Heart right ventricle (tissue), 16 donors: ENCODE measurements at regions not wholly inside any gene's neighbourhood (a gene's known extent, or its start where the extent isn't known, plus 50 kb on each side); places are given as distances from the start of the nearest gene placed in this dataset.

Source experiments
- ATAC-seq, 8 donors: fragments of 200-7000 bp; cut with Tn5 transposase; one replicate each; pipeline ENCODE4 v1.9.1; 2020; ENCODE audit warnings: mild to moderate bottlenecking in 8 of 8, moderate library complexity in 8 of 8, moderate number of reproducible peaks in 1 of 8
- DNase-seq, 2 donors: peaks; one replicate each; pipeline ENCODE4 v3.0.0-alpha.2; 2020
- H3K27ac ChIP-seq, 10 donors: fragments of 200-600 bp; sonication (generic) in 2 of 10; one replicate each; pipeline versions ENCODE4 v1.5.0 to v1.8.0; 2020 to 2022; ENCODE audit warnings: mild to moderate bottlenecking in 3 of 10
- H3K27me3 ChIP-seq, 7 donors: fragments of 200-600 bp; one replicate each; pipeline ENCODE4 v1.8.0; 2021 to 2022; ENCODE audit warnings: mild to moderate bottlenecking in 2 of 7
- H3K36me3 ChIP-seq, 9 donors: fragments of 200-600 bp; sonication (generic) in 1 of 9; one replicate each; pipeline versions ENCODE4 v1.5.0 to v1.8.0; 2020 to 2022; ENCODE audit warnings: mild to moderate bottlenecking in 2 of 9
- H3K4me1 ChIP-seq, 9 donors: fragments of 200-600 bp; sonication (generic) in 1 of 9; one replicate each; pipeline versions ENCODE4 v1.5.0 to v1.8.0; 2020 to 2022; ENCODE audit warnings: mild to moderate bottlenecking in 4 of 9
- H3K4me3 ChIP-seq, 10 donors: fragments of 200-600 bp; sonication (generic) in 2 of 10; one replicate each; pipeline versions ENCODE4 v1.5.0 to v1.8.0; 2020 to 2022; ENCODE audit warnings: mild to moderate bottlenecking in 7 of 10, moderate library complexity in 2 of 10
- H3K9me3 ChIP-seq, 11 donors: fragments of 200-600 bp in 10 of 11; sonication (generic) in 2 of 11; one replicate each; pipeline versions ENCODE4 v1.5.0 to v1.8.0; 2013 to 2022; ENCODE audit warnings: mild to moderate bottlenecking in 2 of 11, control low read depth in 1 of 11, moderate library complexity in 1 of 11
- CTCF ChIP-seq, 9 donors: fragments of 200-600 bp; sonication (generic) in 2 of 9; IDR thresholded peaks; one replicate each; pipeline versions ENCODE4 v1.5.0 to v1.8.0; 2021 to 2022; ENCODE audit warnings: antibody characterized with exemption in 9 of 9, mild to moderate bottlenecking in 5 of 9, moderate library complexity in 1 of 9
- WGBS, 2 donors: extraction: QIAGEN DNeasy Blood & Tissue Kit; methylation state at CpG; one replicate each; pipeline ENCODE4 v1.1.7; 2013; ENCODE audit warnings: inconsistent platforms in 1 of 2; 5-methylcytosine and 5-hydroxymethylcytosine counted together
- intact Hi-C, 10 donors: fragments of 100-400 bp; cut with DNase I; formaldehyde crosslinking; loops; one replicate each; pipeline versions ENCODE4 v1.11.1 to v1.14.2; 2022
- donor health status: Arrhythmogenic right ventricular cardiomyopathy.
- donor health status: ischemic (EF 13 %, LVEDD 7.1; RV severe dilation, severe dysfunction).
- donor health status: healthy with polysubstance abuse.
- donor health status: DM: no; HTN: yes; CAD: no.
- donor health status: DM: no; HTN: no; CAD: no.
- donor health status: ischemic (EF 25% LVEDD 6.9; RV normal size, moderate dysfunction).
- donor health status: ischemic (EF 25% LVEDD 5.7; RV mildly dilated, moderate dysfunction).
- donor health status: healthy.
- donor health status: DM: yes; HTN: yes; CAD: no.
- donor health status: Ischemic cardiomyopathy.
- donor health status: ischemic (EF 35%, LVEDD 5.7; RV mildly dilated, moderate dysfunction).
- donor health status: nonischemic (EF 11% LVEDD 7.7; RV severe dilation, severe dysfunction).
- donor health status: DM: yes; HTN: yes; CAD: no.
- donor health status: PGD.
- donor health status: ischemic (EF 29% LVEDD 5.4; RV normal size, mild dysfunction).
- donor health status: nonischemic (EF 23%, LVEDD 6.1; RV moderate dilation, normal function).

GRCh38 chr16:26658486-26658885 is 408.2 kb upstream of the C16orf82 start:
- intact Hi-C loops = loop anchor here in 1 of 10 donors (5.0 kb wide), 1 partner anchor 1309 kb away; no protein-coding TSS in a partner anchor
- Histone ChIP-seq H3K4me3 (no peak overlapping the region), H3K4me1 (no peaks in the 10 kb centered on the region), H3K27ac (no peak overlapping the region), H3K9me3 (peaks cover 0 to 24% (median 7%) of the 10 kb centered on the region in 11 donors), H3K27me3 (peaks cover 0 to 6% (median 0%) of the 10 kb centered on the region in 7 donors), H3K36me3 (no peaks in the 10 kb centered on the region)
- ATAC-seq = no peak
- 57 to 67% methylated on average over 2 of the region's 2 CpGs for WGBS, 2 donors
- DNase-seq = no peak
- no peak for TF ChIP-seq CTCF (IDR thresholded peaks at IDR 0.05)

GRCh38 chr16:26658915-26659314 is 407.8 kb upstream of the C16orf82 start:
- H3K27me3 ChIP-seq = peaks cover 0 to 6% (median 0%) of the 10 kb centered on the region in 7 donors
- H3K9me3 ChIP-seq = peaks cover 0 to 24% (median 7%) of the 10 kb centered on the region in 11 donors
- ATAC-seq (no peak), DNase-seq (no peak)
- no peaks in the 10 kb centered on the region for H3K36me3 ChIP-seq
- no peaks in the 10 kb centered on the region for H3K4me1 ChIP-seq
- H3K4me3 ChIP-seq = no peak overlapping the region
- WGBS, 2 donors = 63 to 66% methylated on average over 2 of the region's 2 CpGs
- no peak for TF ChIP-seq CTCF (IDR thresholded peaks at IDR 0.05)
- intact Hi-C loops = loop anchor here in 1 of 10 donors (5.0 kb wide), 1 partner anchor 1308 kb away; no protein-coding TSS in a partner anchor
- no peak overlapping the region for H3K27ac ChIP-seq

GRCh38 chr16:26664086-26664485 is 402.6 kb upstream of the C16orf82 start:
- DNase-seq = no peak
- Histone ChIP-seq H3K9me3 (no peaks in the 10 kb centered on the region), H3K4me1 (no peaks in the 10 kb centered on the region), H3K4me3 (no peak overlapping the region), H3K27ac (no peak overlapping the region), H3K27me3 (peaks cover 0 to 19% (median 0%) of the 10 kb centered on the region in 7 donors), H3K36me3 (no peaks in the 10 kb centered on the region)
- intact Hi-C loops = no loop called here
- 71 to 74% methylated on average over 4 of the region's 4 CpGs for WGBS, 2 donors
- no peak for TF ChIP-seq CTCF (IDR thresholded peaks at IDR 0.05)
- ATAC-seq = no peak

- Histone ChIP-seq H3K4me1 (no peaks in the 10 kb centered on the region), H3K4me3 (no peak overlapping the region), H3K27ac (no peak overlapping the region), H3K27me3 (peaks cover 0 to 19% (median 0%) of the 10 kb centered on the region in 7 donors), H3K9me3 (no peaks in the 10 kb centered on the region), H3K36me3 (no peaks in the 10 kb centered on the region)
- DNase-seq (no peak), ATAC-seq (no peak)
- intact Hi-C loops = no loop called here
- WGBS, 2 donors = 68 to 72% methylated on average over 13 of the region's 13 CpGs
- TF ChIP-seq CTCF (IDR thresholded peaks at IDR 0.05) = no peak
These were observed 401.4 kb upstream of the C16orf82 start for GRCh38 chr16:26665166-26665939.
